B cell (primary cell): ENCODE measurements at regions not wholly inside any gene's neighbourhood (a gene's known extent, or its start where the extent isn't known, plus 50 kb on each side); places are given as distances from the start of the nearest gene placed in this dataset.

Experiments
- ATAC-seq: fragments of 200-7000 bp; cut with Tn5 transposase; one replicate; pipeline ENCODE4 v1.10.0; 2021; ENCODE audit warnings: low read depth, mild to moderate bottlenecking, moderate number of reproducible peaks, moderate library complexity
- CTCF ChIA-PET: fragments of 350-600 bp; sonication (Branson Sonifier 250); formaldehyde crosslinking; loops from one replicate; lab custom pipeline; 2021; ENCODE audit warnings: antibody characterized with exemption, inconsistent platforms; lab: Charles Lee
- POLR2A ChIA-PET: fragments of 350-600 bp; sonication (Branson Sonifier 250); formaldehyde crosslinking; loops from one replicate; lab custom pipeline; 2021; ENCODE audit warnings: antibody characterized with exemption; lab: Charles Lee
- DNase-seq: peaks from one replicate; pipeline ENCODE4 v3.0.0; 2013
- H2AFZ ChIP-seq: 2 replicates; pipeline ENCODE4 v1.6.1; 2012; ENCODE audit warnings: mild to moderate bottlenecking, low read depth, low read length; ENCODE audit not compliant: insufficient read depth, poor library complexity, severe bottlenecking
- H3K27ac ChIP-seq, 2 donors: 1 replicate in 1 of 2; 2 replicates in 1 of 2; pipeline ENCODE4 v1.5.1; 2012 to 2013; ENCODE audit warnings: low read length in 2 of 2, mild to moderate bottlenecking in 2 of 2, moderate library complexity in 1 of 2
- H3K27me3 ChIP-seq, 4 experiments: fragments of 200-600 bp in 1 of 4; sonication (generic) in 1 of 4; replicated peaks in 1 of 4; 1 replicate in 2 of 4; 2 replicates in 2 of 4; pipeline versions ENCODE4 v1.6.1 to v1.7.0; 2013 to 2016; ENCODE audit warnings: low read length in 3 of 4, mild to moderate bottlenecking in 2 of 4, mixed read lengths in 1 of 4, moderate library complexity in 1 of 4; ENCODE audit not compliant: insufficient read depth in 4 of 4, control insufficient read depth in 3 of 4; ENCODE audit errors: control extremely low read depth in 1 of 4
- H3K36me3 ChIP-seq, 2 experiments: replicated peaks in 1 of 2; 1 replicate in 1 of 2; 2 replicates in 1 of 2; pipeline versions ENCODE4 v1.6.1 to v1.7.1; 2013; ENCODE audit warnings: low read length in 1 of 2; ENCODE audit not compliant: insufficient read depth in 2 of 2, control insufficient read depth in 1 of 2; ENCODE audit errors: control extremely low read depth in 1 of 2, extremely low read depth in 1 of 2
- H3K4me1 ChIP-seq, 2 donors: fragments of 200-600 bp in 1 of 2; sonication (generic) in 1 of 2; 1 replicate in 1 of 2; 2 replicates in 1 of 2; pipeline versions ENCODE4 v1.5.1 to v1.6.1; 2013 to 2017; ENCODE audit warnings: low read length in 2 of 2; ENCODE audit not compliant: control insufficient read depth in 2 of 2, insufficient read depth in 2 of 2
- H3K4me2 ChIP-seq: replicated peaks from 2 replicates; pipeline ENCODE3; 2012; ENCODE audit warnings: mild to moderate bottlenecking, low read depth, low read length; ENCODE audit not compliant: poor library complexity, severe bottlenecking
- H3K4me3 ChIP-seq, 5 experiments: fragments of 200-600 bp in 1 of 5; sonication (generic) in 1 of 5; 1 replicate in 3 of 5; 2 replicates in 2 of 5; pipeline versions ENCODE4 v1.5.1 to v1.7.0; 2011 to 2016; ENCODE audit warnings: low read length in 4 of 5, mild to moderate bottlenecking in 4 of 5, low read depth in 2 of 5, control low read depth in 1 of 5, moderate library complexity in 1 of 5; ENCODE audit not compliant: insufficient read depth in 1 of 5; ENCODE audit errors: control extremely low read depth in 1 of 5, extremely low read depth in 1 of 5
- H3K79me2 ChIP-seq: fragments of 200-600 bp; sonication (generic); one replicate; pipeline ENCODE4 v1.6.0; 2016; ENCODE audit warnings: low read length; ENCODE audit not compliant: control insufficient read depth, insufficient read depth
- H3K9ac ChIP-seq: fragments of 200-600 bp; sonication (generic); 2 replicates; pipeline ENCODE4 v1.6.1; 2017; ENCODE audit warnings: mild to moderate bottlenecking, low read length, moderate library complexity
- H3K9me3 ChIP-seq, 3 donors: one replicate each; pipeline versions ENCODE4 v1.6.1 to v1.7.1; 2013; ENCODE audit warnings: low read length in 2 of 3; ENCODE audit not compliant: control insufficient read depth in 2 of 3, insufficient read depth in 1 of 3; ENCODE audit errors: control extremely low read depth in 1 of 3
- H4K20me1 ChIP-seq: 2 replicates; pipeline ENCODE4 v1.6.0; 2012; ENCODE audit warnings: mild to moderate bottlenecking, low read length; ENCODE audit not compliant: insufficient read depth, control insufficient read depth, poor library complexity, severe bottlenecking
- H3K27ac Mint-ChIP-seq: one replicate; pipeline ENCODE4 v1.8.0; 2021; ENCODE audit warnings: mixed read lengths
- H3K27me3 Mint-ChIP-seq: one replicate; pipeline ENCODE4 v1.8.0; 2021; ENCODE audit warnings: mixed read lengths
- H3K4me1 Mint-ChIP-seq: one replicate; pipeline ENCODE4 v1.8.0; 2021; ENCODE audit warnings: mixed read lengths
- H3K4me3 Mint-ChIP-seq: one replicate; pipeline ENCODE4 v1.8.0; 2021; ENCODE audit warnings: mixed read lengths
- H3K9me3 Mint-ChIP-seq: one replicate; pipeline ENCODE4 v1.8.0; 2022; ENCODE audit warnings: mixed read lengths; ENCODE audit not compliant: insufficient read depth
- CTCF ChIP-seq: fragments of 200-600 bp; IDR thresholded peaks from one replicate; pipeline ENCODE4 v1.8.0; 2022; ENCODE audit warnings: antibody characterized with exemption, mild to moderate bottlenecking
- EZH2 ChIP-seq: IDR thresholded peaks from 2 replicates; pipeline ENCODE4 v1.6.1; 2012; ENCODE audit warnings: borderline replicate concordance, low read depth, mild to moderate bottlenecking, moderate library complexity, low read length; ENCODE audit not compliant: insufficient read depth, poor library complexity, severe bottlenecking
- WGBS: methylation state at CpG from one replicate; pipeline ENCODE4 v1.1.5; 2013; ENCODE audit warnings: missing lambda C conversion rate; ENCODE audit not compliant: insufficient coverage; 5-methylcytosine and 5-hydroxymethylcytosine counted together
- intact Hi-C: fragments of 100-400 bp; cut with micrococcal nuclease; formaldehyde crosslinking; loops from one replicate; pipeline ENCODE4 v1.10.0; 2022

DNA sequence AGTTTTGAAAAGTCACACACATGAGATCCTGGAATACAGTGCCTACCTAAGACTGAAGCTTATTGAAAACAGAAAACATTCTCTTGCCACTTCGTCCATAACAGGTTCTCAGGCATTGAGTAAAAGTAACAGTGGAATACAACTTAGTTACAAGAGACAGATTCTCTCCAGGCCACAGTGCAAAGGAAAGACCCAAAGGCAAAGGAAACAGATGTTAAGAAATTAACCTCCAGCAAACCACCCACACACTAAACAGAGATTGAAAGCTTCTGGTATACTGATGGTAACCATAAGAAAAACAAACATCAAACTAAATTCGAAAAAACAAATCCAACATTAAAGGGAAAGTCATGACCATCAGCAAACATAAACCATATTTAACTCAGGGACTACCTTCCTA, 914.7 kb downstream of the SLITRK5 start:
- H3K4me1 ChIP-seq, result no peaks in the 10 kb centered on the region
- Mint-ChIP-seq H3K4me3 (no peak overlapping the region), H3K27ac (no peak overlapping the region), H3K9me3 (no peaks in the 10 kb centered on the region), H3K4me1 (no peaks in the 10 kb centered on the region), H3K27me3 (no peaks in the 10 kb centered on the region)
- no peaks in the 10 kb centered on the region for H4K20me1 ChIP-seq
- H3K4me2 ChIP-seq, result no peak overlapping the region
- no peaks in the 10 kb centered on the region for H3K36me3 ChIP-seq
- H3K27ac ChIP-seq, result no peak overlapping the region
- ChIA-PET CTCF (no interaction called here), POLR2A (no interaction called here)
- WGBS, result no CpG with 5 or more reads among the region's 2 CpGs
- DNase-seq (no peak), ATAC-seq (no peak)
- H3K79me2 ChIP-seq, result no peaks in the 10 kb centered on the region
- H2AFZ ChIP-seq, result no peak overlapping the region
- H3K4me3 ChIP-seq, result no peak overlapping the region
- H3K9ac ChIP-seq, result no peak overlapping the region
- H3K9me3 ChIP-seq, result no peaks in the 10 kb centered on the region
- no peak for TF ChIP-seq EZH2
- TF ChIP-seq CTCF, result no peak
- intact Hi-C loops, result no loop called here
- no peaks in the 10 kb centered on the region for H3K27me3 ChIP-seq

DNA sequence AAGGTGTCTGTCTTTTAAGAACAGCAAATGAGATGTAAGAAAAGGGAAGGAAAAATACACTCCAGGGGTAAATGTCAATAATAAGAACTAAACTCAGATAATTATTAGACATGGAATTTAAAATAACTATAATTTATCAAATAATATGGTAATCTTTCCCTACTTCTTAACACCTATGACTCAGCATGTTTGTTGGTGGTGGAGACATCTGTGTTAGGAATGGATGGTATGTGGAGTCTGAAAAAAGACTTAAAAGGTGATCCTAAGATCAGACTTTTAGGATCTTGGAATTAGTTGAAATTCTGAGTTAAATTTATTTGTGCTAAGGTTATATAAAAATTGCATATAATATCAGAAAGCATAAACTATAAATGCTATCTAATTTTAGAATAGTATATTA, 915.1 kb downstream of the SLITRK5 start:
- DNase-seq (no peak), ATAC-seq (no peak)
- CTCF ChIA-PET, result no interaction called here
- Histone ChIP-seq H3K4me3 (no peak overlapping the region), H2AFZ (no peak overlapping the region), H3K27ac (no peak overlapping the region), H3K79me2 (no peaks in the 10 kb centered on the region), H3K9ac (no peak overlapping the region), H3K9me3 (no peaks in the 10 kb centered on the region), H3K4me2 (no peak overlapping the region), H4K20me1 (no peaks in the 10 kb centered on the region), H3K4me1 (no peaks in the 10 kb centered on the region), H3K36me3 (no peaks in the 10 kb centered on the region), H3K27me3 (no peaks in the 10 kb centered on the region)
- no peak for TF ChIP-seq EZH2
- TF ChIP-seq CTCF, result no peak
- POLR2A ChIA-PET, result no interaction called here
- Mint-ChIP-seq H3K27ac (no peak overlapping the region), H3K27me3 (no peaks in the 10 kb centered on the region), H3K4me1 (no peaks in the 10 kb centered on the region), H3K4me3 (no peak overlapping the region), H3K9me3 (no peaks in the 10 kb centered on the region)
- intact Hi-C loops, result no loop called here
